Trophoblast cell (in vitro differentiated cells and primary cell): ENCODE measurements at regions not wholly inside any gene's neighbourhood (a gene's known extent, or its start where the extent isn't known, plus 50 kb on each side); places are given as distances from the start of the nearest gene placed in this dataset.

ENCODE experiments used
- DNase-seq, 2 donors: peaks; one replicate each; pipeline ENCODE4 v3.0.0-alpha.2; 2016
- H2AFZ ChIP-seq: 2 replicates; pipeline ENCODE4 v1.6.1; 2013; ENCODE audit warnings: low read length, moderate library complexity, mild to moderate bottlenecking; ENCODE audit not compliant: insufficient read depth, poor library complexity
- H2AK5ac ChIP-seq: 2 replicates; pipeline ENCODE4 v1.6.1; 2013; ENCODE audit warnings: mild to moderate bottlenecking, low read length
- H2BK120ac ChIP-seq: 2 replicates; pipeline ENCODE4 v1.6.1; 2013; ENCODE audit warnings: low read length, mild to moderate bottlenecking, moderate library complexity; ENCODE audit not compliant: insufficient read depth, poor library complexity
- H2BK12ac ChIP-seq: 2 replicates; pipeline ENCODE4 v1.6.1; 2013; ENCODE audit warnings: mild to moderate bottlenecking, low read length, moderate library complexity
- H2BK5ac ChIP-seq: 2 replicates; pipeline ENCODE4 v1.6.1; 2013; ENCODE audit warnings: low read length, low read depth, moderate library complexity, mild to moderate bottlenecking; ENCODE audit not compliant: poor library complexity
- H3K14ac ChIP-seq: 2 replicates; pipeline ENCODE4 v1.6.1; 2013; ENCODE audit warnings: mild to moderate bottlenecking, low read length
- H3K18ac ChIP-seq: 2 replicates; pipeline ENCODE4 v1.6.1; 2013; ENCODE audit warnings: mild to moderate bottlenecking, low read length
- H3K23ac ChIP-seq: 2 replicates; pipeline ENCODE4 v1.6.1; 2013; ENCODE audit warnings: low read length
- H3K27ac ChIP-seq: 2 replicates; pipeline ENCODE4 v1.5.1; 2013; ENCODE audit warnings: low read depth, mild to moderate bottlenecking, inconsistent platforms, low read length, moderate library complexity
- H3K27me3 ChIP-seq: 2 replicates; pipeline ENCODE4 v1.6.1; 2013; ENCODE audit warnings: inconsistent platforms, mild to moderate bottlenecking, low read length, moderate library complexity; ENCODE audit not compliant: insufficient read depth
- H3K36me3 ChIP-seq, 2 experiments: 1 replicate in 1 of 2; 2 replicates in 1 of 2; pipeline ENCODE4 v1.6.1; 2013; ENCODE audit warnings: low read length in 2 of 2, mild to moderate bottlenecking in 2 of 2, moderate library complexity in 1 of 2; ENCODE audit not compliant: insufficient read depth in 2 of 2, control insufficient read depth in 1 of 2
- H3K4ac ChIP-seq: 2 replicates; pipeline ENCODE4 v1.6.1; 2013; ENCODE audit warnings: low read depth, mild to moderate bottlenecking, low read length, moderate library complexity
- H3K4me1 ChIP-seq, 2 experiments: 1 replicate in 1 of 2; 2 replicates in 1 of 2; pipeline ENCODE4 v1.6.1; 2013; ENCODE audit warnings: low read length in 2 of 2, mild to moderate bottlenecking in 2 of 2, moderate library complexity in 1 of 2; ENCODE audit not compliant: insufficient read depth in 2 of 2, control insufficient read depth in 1 of 2
- H3K4me2 ChIP-seq: 2 replicates; pipeline ENCODE4 v1.6.1; 2013; ENCODE audit warnings: inconsistent platforms, mild to moderate bottlenecking, low read length, moderate library complexity
- H3K4me3 ChIP-seq: 2 replicates; pipeline ENCODE4 v1.5.1; 2013; ENCODE audit warnings: mild to moderate bottlenecking, low read depth, low read length, inconsistent platforms
- H3K79me1 ChIP-seq: one replicate; pipeline ENCODE4 v1.6.1; 2013; ENCODE audit warnings: low read length
- H3K79me2 ChIP-seq: 2 replicates; pipeline ENCODE4 v1.6.1; 2013; ENCODE audit warnings: low read length, mild to moderate bottlenecking; ENCODE audit not compliant: control insufficient read depth, insufficient read depth, poor library complexity
- H3K9ac ChIP-seq: 2 replicates; pipeline ENCODE4 v1.6.1; 2013; ENCODE audit warnings: mild to moderate bottlenecking, low read length
- H3K9me3 ChIP-seq: 2 replicates; pipeline ENCODE4 v1.6.1; 2013; ENCODE audit warnings: low read depth, mild to moderate bottlenecking, control low read depth, inconsistent platforms, low read length; ENCODE audit not compliant: insufficient read depth
- H4K12ac ChIP-seq: 2 replicates; pipeline ENCODE4 v1.6.1; 2013; ENCODE audit warnings: low read depth, mild to moderate bottlenecking, low read length, moderate library complexity
- H4K8ac ChIP-seq: 2 replicates; pipeline ENCODE4 v1.6.1; 2013; ENCODE audit warnings: low read depth, mild to moderate bottlenecking, low read length, moderate library complexity
- H4K91ac ChIP-seq: one replicate; pipeline ENCODE4 v1.6.1; 2013; ENCODE audit warnings: low read depth, mild to moderate bottlenecking, low read length, moderate library complexity
- WGBS: extraction: QIAGEN DNeasy Blood & Tissue Kit; methylation state at CpG from one replicate; pipeline ENCODE4 v1.1.7; 2013; ENCODE audit warnings: missing lambda C conversion rate; ENCODE audit not compliant: insufficient read length, insufficient coverage; ENCODE audit errors: extremely low coverage; 5-methylcytosine and 5-hydroxymethylcytosine counted together

DNA sequence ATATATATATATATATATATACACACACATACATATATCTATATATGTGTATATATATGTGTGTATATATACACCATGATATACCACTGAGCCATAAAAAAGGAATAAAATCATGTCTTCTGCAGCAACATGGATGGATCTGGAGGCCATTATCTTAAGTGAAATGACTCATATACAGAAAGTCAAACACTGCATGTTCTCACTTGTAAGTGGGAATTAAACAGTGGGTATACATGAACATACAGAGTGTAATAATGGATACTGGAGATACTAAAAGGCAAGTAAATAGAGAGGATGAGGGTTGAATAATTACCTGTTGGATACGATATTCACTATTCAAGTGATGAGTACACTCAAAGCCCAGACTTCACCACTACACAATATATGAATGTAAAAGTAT is 332.6 kb downstream of the SLITRK1 start:
- H3K4me2 ChIP-seq, result no peak overlapping the region
- H2AK5ac ChIP-seq, result no peak overlapping the region
- no peak overlapping the region for H2BK120ac ChIP-seq
- no peak overlapping the region for H2BK5ac ChIP-seq
- H3K4ac ChIP-seq, result no peak overlapping the region
- H2AFZ ChIP-seq, result no peak overlapping the region
- H3K27me3 ChIP-seq, result no peaks in the 10 kb centered on the region
- H3K79me1 ChIP-seq, result no peaks in the 10 kb centered on the region
- no peaks in the 10 kb centered on the region for H3K79me2 ChIP-seq
- no peak overlapping the region for H2BK12ac ChIP-seq
- no peaks in the 10 kb centered on the region for H3K36me3 ChIP-seq
- no peak overlapping the region for H3K27ac ChIP-seq
- no peaks in the 10 kb centered on the region for H3K4me1 ChIP-seq
- no peak overlapping the region for H4K8ac ChIP-seq
- no peak overlapping the region for H3K23ac ChIP-seq
- H3K14ac ChIP-seq, result no peak overlapping the region
- no peak overlapping the region for H3K18ac ChIP-seq
- WGBS, result no CpG with 5 or more reads among the region's 1 CpG
- no peak for DNase-seq
- H4K12ac ChIP-seq, result no peak overlapping the region
- H3K9me3 ChIP-seq, result no peaks in the 10 kb centered on the region
- H3K4me3 ChIP-seq, result no peak overlapping the region
- no peak overlapping the region for H4K91ac ChIP-seq
- H3K9ac ChIP-seq, result no peak overlapping the region

DNA sequence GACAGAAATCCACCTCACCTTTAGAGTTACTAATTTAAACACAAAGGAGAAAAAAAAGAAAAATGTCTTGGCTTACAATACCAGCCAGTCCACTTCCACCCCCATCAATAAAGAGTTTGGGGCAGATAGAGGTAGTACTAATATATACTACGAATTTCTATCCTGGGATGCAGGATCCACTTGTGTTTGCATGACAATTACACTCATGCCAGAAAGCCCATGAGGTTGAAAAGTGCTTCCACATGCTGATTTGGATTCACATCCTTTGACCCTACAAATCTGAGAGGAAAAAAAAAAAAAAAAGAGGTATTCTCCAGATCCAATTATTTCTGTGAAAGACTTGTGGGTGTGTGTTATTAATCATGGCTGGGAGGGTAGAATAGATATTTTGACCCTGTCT is 335.2 kb downstream of the SLITRK1 start:
- H3K79me2 ChIP-seq, result no peaks in the 10 kb centered on the region
- H3K4me2 ChIP-seq, result no peak overlapping the region
- no peak overlapping the region for H2AK5ac ChIP-seq
- no peak overlapping the region for H3K18ac ChIP-seq
- H3K4ac ChIP-seq, result no peak overlapping the region
- no peaks in the 10 kb centered on the region for H3K79me1 ChIP-seq
- no peak overlapping the region for H3K9ac ChIP-seq
- no peak overlapping the region for H4K12ac ChIP-seq
- H3K27me3 ChIP-seq, result no peaks in the 10 kb centered on the region
- H3K27ac ChIP-seq, result no peak overlapping the region
- H3K4me1 ChIP-seq, result no peaks in the 10 kb centered on the region
- H3K4me3 ChIP-seq, result no peak overlapping the region
- no CpG with 5 or more reads among the region's 1 CpG for WGBS
- H3K9me3 ChIP-seq, result no peaks in the 10 kb centered on the region
- H3K14ac ChIP-seq, result no peak overlapping the region
- H2BK120ac ChIP-seq, result no peak overlapping the region
- no peaks in the 10 kb centered on the region for H3K36me3 ChIP-seq
- no peak for DNase-seq
- no peak overlapping the region for H2BK12ac ChIP-seq
- H2AFZ ChIP-seq, result no peak overlapping the region
- no peak overlapping the region for H3K23ac ChIP-seq
- H4K8ac ChIP-seq, result no peak overlapping the region
- no peak overlapping the region for H4K91ac ChIP-seq
- no peak overlapping the region for H2BK5ac ChIP-seq

DNA sequence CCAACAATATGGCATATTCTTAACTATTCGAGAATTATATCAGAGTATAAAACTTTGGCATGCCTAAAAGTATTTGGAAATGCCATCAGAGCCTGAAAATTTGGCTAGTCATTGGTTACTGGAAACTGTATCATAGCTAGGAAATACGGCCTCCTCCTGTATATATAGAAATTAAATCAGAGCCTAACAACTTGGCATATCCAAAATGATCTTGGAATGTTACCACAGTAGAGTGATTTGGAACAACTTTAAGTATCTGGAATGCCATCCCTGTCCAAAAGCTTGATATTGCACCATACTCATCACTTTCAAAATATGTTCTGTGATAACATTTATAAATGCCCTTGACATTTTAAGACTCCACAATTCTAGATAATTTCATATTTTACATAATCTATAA is 335.8 kb downstream of the SLITRK1 start:
- H3K4me3 ChIP-seq, result no peak overlapping the region
- DNase-seq, result no peak
- no peak overlapping the region for H3K14ac ChIP-seq
- no peaks in the 10 kb centered on the region for H3K36me3 ChIP-seq
- H3K23ac ChIP-seq, result no peak overlapping the region
- no peak overlapping the region for H2BK120ac ChIP-seq
- no peaks in the 10 kb centered on the region for H3K79me1 ChIP-seq
- no peak overlapping the region for H2AFZ ChIP-seq
- no peak overlapping the region for H2BK12ac ChIP-seq
- H4K8ac ChIP-seq, result no peak overlapping the region
- no peak overlapping the region for H3K4me2 ChIP-seq
- H3K9me3 ChIP-seq, result no peaks in the 10 kb centered on the region
- no peak overlapping the region for H2AK5ac ChIP-seq
- no peak overlapping the region for H4K12ac ChIP-seq
- H3K27ac ChIP-seq, result no peak overlapping the region
- no peak overlapping the region for H3K4ac ChIP-seq
- no peaks in the 10 kb centered on the region for H3K4me1 ChIP-seq
- H2BK5ac ChIP-seq, result no peak overlapping the region
- H4K91ac ChIP-seq, result no peak overlapping the region
- no peaks in the 10 kb centered on the region for H3K79me2 ChIP-seq
- no peaks in the 10 kb centered on the region for H3K27me3 ChIP-seq
- WGBS, result no CpG with 5 or more reads among the region's 2 CpGs
- no peak overlapping the region for H3K9ac ChIP-seq
- H3K18ac ChIP-seq, result no peak overlapping the region

DNA sequence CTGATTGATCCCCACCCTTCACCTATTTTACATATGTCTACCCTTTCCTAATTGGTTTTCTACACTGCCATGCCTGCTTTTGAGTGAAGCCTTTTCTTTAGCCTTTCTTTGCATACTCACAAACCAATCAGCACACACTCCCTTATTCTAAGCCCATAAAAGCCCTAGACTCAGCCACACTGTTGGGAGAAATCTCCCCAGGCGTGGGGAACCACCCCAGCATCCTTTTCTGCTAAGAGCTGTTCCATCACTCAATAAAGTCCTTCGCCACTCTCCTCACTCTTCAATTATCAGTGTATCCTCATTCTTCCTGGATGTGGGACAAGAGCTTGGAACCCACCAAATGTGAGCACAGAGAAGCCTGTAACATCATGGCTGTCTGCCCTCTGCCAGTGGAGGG is 343.6 kb downstream of the SLITRK1 start:
- H2BK120ac ChIP-seq, result no peak overlapping the region
- peaks cover 2% of the 10 kb centered on the region for H3K9me3 ChIP-seq
- DNase-seq, result no peak
- no peaks in the 10 kb centered on the region for H3K27me3 ChIP-seq
- no peak overlapping the region for H3K4me3 ChIP-seq
- H2AFZ ChIP-seq, result no peak overlapping the region
- H3K36me3 ChIP-seq, result no peaks in the 10 kb centered on the region
- H3K79me2 ChIP-seq, result no peaks in the 10 kb centered on the region
- no peak overlapping the region for H4K8ac ChIP-seq
- no peak overlapping the region for H3K4me2 ChIP-seq
- peak overlapping the region; percentile 69 for H3K9ac ChIP-seq
- H3K79me1 ChIP-seq, result no peaks in the 10 kb centered on the region
- no peak overlapping the region for H3K27ac ChIP-seq
- H3K4me1 ChIP-seq, result no peaks in the 10 kb centered on the region
- no peak overlapping the region for H3K4ac ChIP-seq
- H2BK12ac ChIP-seq, result no peak overlapping the region
- H3K14ac ChIP-seq, result no peak overlapping the region
- H4K91ac ChIP-seq, result no peak overlapping the region
- H4K12ac ChIP-seq, result no peak overlapping the region
- no peak overlapping the region for H2BK5ac ChIP-seq
- no peak overlapping the region for H3K23ac ChIP-seq
- H3K18ac ChIP-seq, result no peak overlapping the region
- no peak overlapping the region for H2AK5ac ChIP-seq
- WGBS, result no CpG with 5 or more reads among the region's 2 CpGs
